ENCODE measurements at regions not wholly inside any gene's neighbourhood (a gene's known extent, or its start where the extent isn't known, plus 50 kb on each side); places are given as distances from the start of the nearest gene placed in this dataset.

DNA sequence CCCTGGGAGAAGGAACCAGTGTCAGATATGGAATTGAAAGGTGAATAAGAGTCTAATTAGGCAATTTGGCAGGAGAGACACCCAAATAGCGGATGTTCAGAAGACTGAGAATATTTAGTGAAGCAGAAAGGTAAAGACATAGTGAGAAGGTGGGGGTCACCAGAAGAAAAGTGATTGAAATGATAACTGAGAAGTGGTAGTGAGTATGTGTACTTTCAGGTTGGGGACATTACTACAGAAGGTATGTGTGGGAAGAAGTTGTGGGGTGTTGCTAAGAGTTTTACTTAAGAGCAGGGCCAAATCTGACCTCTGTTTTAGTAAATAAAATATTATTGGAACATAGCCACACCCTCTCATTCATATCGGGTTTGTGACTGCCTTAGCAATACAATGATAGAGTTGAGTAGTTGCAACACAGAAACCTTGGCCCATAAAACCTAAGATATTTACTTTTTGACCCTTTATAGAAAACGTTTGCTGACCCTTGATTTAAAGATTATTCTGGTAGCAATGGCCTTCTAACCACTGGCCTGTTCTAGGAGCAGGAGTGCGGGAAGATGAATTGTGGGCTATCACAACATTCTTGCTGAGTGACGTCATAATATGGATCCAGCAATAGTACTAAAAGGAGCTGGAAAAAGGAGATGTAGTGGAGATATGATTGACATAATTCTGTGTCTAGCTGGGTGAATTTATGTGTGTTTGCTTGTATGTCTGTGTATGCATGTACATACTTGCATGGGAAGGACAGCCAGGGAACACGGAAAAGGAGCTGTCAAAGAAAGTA, 115.3 kb downstream of the HS3ST1 start:
- Histone ChIP-seq H3K9me3 (no peaks in the 10 kb centered on the region), H3K4me1 (no peaks in the 10 kb centered on the region), H3K4me3 (no peak overlapping the region), H3K27ac (no peak overlapping the region), H3K4me2 (no peak overlapping the region)
- no peak for FAIRE-seq
- ChIA-PET CTCF (no interaction called here), POLR2A (no interaction called here)
- 17% methylated on average over 6 of the region's 6 CpGs for WGBS (ENCODE audit: missing lambda C conversion rate)
- TF ChIP-seq PHF8 (IDR thresholded peaks at IDR 0.05; ENCODE audit: borderline replicate concordance, low read depth) (no peak), ZSCAN20 (CRISPR knock-in tag; IDR thresholded peaks at IDR 0.05) (no peak), EP300 (IDR thresholded peaks at IDR 0.05) (no peak), ZNF302 (CRISPR knock-in tag; IDR thresholded peaks at IDR 0.05) (no peak), RARB (CRISPR knock-in tag; IDR thresholded peaks at IDR 0.05) (no peak), CBX8 (IDR thresholded peaks at IDR 0.05) (no peak), SMC3 (IDR thresholded peaks at IDR 0.05) (no peak), NPAS2 (CRISPR knock-in tag; IDR thresholded peaks at IDR 0.05; ENCODE audit: borderline replicate concordance) (no peak), KDM5A (IDR thresholded peaks at IDR 0.05) (no peak), FOSL2 (IDR thresholded peaks at IDR 0.05) (no peak), FOSL2 (CRISPR knock-in tag; IDR thresholded peaks at IDR 0.05) (no peak), TFCP2L1 (CRISPR knock-in tag; IDR thresholded peaks at IDR 0.05) (no peak), JUN (IDR thresholded peaks at IDR 0.05) (no peak), HEYL (CRISPR knock-in tag; IDR thresholded peaks at IDR 0.05) (no peak)
- TF ChIP-seq, protein P1, sequence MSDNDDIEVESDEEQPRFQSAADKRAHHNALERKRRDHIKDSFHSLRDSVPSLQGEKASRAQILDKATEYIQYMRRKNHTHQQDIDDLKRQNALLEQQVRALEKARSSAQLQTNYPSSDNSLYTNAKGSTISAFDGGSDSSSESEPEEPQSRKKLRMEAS (IDR thresholded peaks at IDR 0.05), result no peak
- TF ChIP-seq, protein P2, sequence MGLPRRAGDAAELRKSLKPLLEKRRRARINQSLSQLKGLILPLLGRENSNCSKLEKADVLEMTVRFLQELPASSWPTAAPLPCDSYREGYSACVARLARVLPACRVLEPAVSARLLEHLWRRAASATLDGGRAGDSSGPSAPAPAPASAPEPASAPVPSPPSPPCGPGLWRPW (IDR thresholded peaks at IDR 0.05), result no peak
- no peak for ATAC-seq
- DNase-seq (ENCODE audit: low read depth in 1 of 2, low spot score in 1 of 2), result no peak

DNA sequence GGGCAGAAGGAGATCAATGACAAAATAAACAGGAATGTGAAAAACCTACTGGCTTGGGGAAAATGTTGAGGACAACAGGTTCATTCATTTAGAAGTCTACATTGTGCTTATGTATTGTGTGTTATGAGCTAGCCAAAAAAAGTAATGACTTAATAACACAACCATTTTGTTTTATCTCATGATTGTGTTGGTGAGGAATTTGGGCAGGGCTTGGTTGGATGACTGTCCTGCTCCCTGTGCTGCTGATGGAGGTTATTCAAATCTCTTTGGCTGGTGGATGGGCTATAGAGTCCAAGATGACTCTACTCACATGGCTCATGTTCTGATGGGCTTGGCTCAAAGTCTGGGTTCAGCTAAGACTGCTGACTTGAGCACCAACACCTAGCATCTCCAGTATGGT, 116.3 kb downstream of the HS3ST1 start:
- H3K4me3 ChIP-seq, result no peak overlapping the region
- no peak overlapping the region for H3K4me2 ChIP-seq
- DNase-seq (ENCODE audit: low read depth in 1 of 2, low spot score in 1 of 2), result no peak
- TF ChIP-seq CHD4 (IDR thresholded peaks at IDR 0.05; ENCODE audit: borderline replicate concordance) (no peak), ZNF302 (CRISPR knock-in tag; IDR thresholded peaks at IDR 0.05) (no peak), RFX5 (IDR thresholded peaks at IDR 0.05) (no peak), FOSL2 (IDR thresholded peaks at IDR 0.05) (no peak), FOSL2 (CRISPR knock-in tag; IDR thresholded peaks at IDR 0.05) (no peak), GATA3 (IDR thresholded peaks at IDR 0.05; ENCODE audit: borderline replicate concordance) (no peak)
- CTCF ChIA-PET, result no interaction called here
- POLR2A ChIA-PET, result no interaction called here
- H3K4me1 ChIP-seq, result no peaks in the 10 kb centered on the region
- no peak for ATAC-seq
- H3K27ac ChIP-seq, result no peak overlapping the region
- no peak for FAIRE-seq
- H3K9me3 ChIP-seq, result no peaks in the 10 kb centered on the region

DNA sequence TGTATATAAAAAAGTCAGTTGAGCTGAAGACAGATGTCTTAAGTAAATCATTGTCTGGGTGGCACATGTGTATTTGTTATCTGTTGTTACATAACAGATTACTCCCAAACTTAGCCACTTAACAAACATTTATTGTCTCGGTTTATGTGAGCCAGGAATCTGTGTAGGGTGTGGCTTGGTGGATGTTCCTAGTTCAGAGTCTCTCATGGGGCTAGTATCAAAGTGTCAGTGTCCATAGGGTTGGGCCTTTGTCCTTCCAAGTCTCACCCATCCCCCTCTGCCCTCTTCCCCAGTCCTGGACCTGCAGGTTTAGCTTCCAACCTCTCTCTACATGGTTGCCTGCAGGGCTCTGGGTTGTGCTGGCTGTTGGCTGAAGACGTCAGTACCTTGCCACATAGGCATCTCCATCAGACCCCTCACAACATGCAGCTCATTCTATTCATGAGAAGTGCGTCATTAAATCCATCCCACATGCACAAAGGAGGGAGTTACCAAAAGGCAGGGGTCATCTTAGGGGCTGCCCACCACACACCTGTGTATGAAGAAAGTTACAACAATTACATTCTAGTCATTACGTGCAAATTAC, 127.5 kb downstream of the HS3ST1 start:
- Histone ChIP-seq H3K9me3 (no peaks in the 10 kb centered on the region), H3K4me2 (no peak overlapping the region), H3K4me1 (no peaks in the 10 kb centered on the region), H3K27ac (no peak overlapping the region), H3K4me3 (no peak overlapping the region)
- DNase-seq (ENCODE audit: low read depth in 1 of 2, low spot score in 1 of 2) (peak in 1 of 2 experiments; percentile 1), FAIRE-seq (no peak), ATAC-seq (no peak)
- TF ChIP-seq MYC (IDR thresholded peaks at IDR 0.05; ENCODE audit: borderline replicate concordance, low read length), result no peak
- no peak for TF ChIP-seq RNF2 (IDR thresholded peaks at IDR 0.05; ENCODE audit: borderline replicate concordance, low read depth)
- TF ChIP-seq, protein P3, sequence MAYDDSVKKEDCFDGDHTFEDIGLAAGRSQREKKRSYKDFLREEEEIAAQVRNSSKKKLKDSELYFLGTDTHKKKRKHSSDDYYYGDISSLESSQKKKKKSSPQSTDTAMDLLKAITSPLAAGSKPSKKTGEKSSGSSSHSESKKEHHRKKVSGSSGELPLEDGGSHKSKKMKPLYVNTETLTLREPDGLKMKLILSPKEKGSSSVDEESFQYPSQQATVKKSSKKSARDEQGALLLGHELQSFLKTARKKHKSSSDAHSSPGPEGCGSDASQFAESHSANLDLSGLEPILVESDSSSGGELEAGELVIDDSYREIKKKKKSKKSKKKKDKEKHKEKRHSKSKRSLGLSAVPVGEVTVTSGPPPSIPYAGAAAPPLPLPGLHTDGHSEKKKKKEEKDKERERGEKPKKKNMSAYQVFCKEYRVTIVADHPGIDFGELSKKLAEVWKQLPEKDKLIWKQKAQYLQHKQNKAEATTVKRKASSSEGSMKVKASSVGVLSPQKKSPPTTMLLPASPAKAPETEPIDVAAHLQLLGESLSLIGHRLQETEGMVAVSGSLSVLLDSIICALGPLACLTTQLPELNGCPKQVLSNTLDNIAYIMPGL (CRISPR knock-in tag; IDR thresholded peaks at IDR 0.05; ENCODE audit: borderline replicate concordance), result no peak
- no peak for TF ChIP-seq KDM5A (IDR thresholded peaks at IDR 0.05)
- no peak for TF ChIP-seq MAZ (IDR thresholded peaks at IDR 0.05; ENCODE audit: borderline replicate concordance, low read depth, low read length)
- TF ChIP-seq PHF8 (IDR thresholded peaks at IDR 0.05; ENCODE audit: borderline replicate concordance, low read depth), result no peak
- TF ChIP-seq EHMT2 (IDR thresholded peaks at IDR 0.05; ENCODE audit: low read depth), result no peak
- no peak for TF ChIP-seq BHLHE40 (IDR thresholded peaks at IDR 0.05; ENCODE audit: low read depth, low read length)
- TF ChIP-seq RCOR1 (IDR thresholded peaks at IDR 0.05; ENCODE audit: low read depth, low read length), result no peak
- TF ChIP-seq SREBF2 (IDR thresholded peaks at IDR 0.05), result no peak
- TF ChIP-seq, protein P4, sequence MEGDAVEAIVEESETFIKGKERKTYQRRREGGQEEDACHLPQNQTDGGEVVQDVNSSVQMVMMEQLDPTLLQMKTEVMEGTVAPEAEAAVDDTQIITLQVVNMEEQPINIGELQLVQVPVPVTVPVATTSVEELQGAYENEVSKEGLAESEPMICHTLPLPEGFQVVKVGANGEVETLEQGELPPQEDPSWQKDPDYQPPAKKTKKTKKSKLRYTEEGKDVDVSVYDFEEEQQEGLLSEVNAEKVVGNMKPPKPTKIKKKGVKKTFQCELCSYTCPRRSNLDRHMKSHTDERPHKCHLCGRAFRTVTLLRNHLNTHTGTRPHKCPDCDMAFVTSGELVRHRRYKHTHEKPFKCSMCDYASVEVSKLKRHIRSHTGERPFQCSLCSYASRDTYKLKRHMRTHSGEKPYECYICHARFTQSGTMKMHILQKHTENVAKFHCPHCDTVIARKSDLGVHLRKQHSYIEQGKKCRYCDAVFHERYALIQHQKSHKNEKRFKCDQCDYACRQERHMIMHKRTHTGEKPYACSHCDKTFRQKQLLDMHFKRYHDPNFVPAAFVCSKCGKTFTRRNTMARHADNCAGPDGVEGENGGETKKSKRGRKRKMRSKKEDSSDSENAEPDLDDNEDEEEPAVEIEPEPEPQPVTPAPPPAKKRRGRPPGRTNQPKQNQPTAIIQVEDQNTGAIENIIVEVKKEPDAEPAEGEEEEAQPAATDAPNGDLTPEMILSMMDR (IDR thresholded peaks at IDR 0.05), result no peak
- TF ChIP-seq ZNF302 (CRISPR knock-in tag; IDR thresholded peaks at IDR 0.05), result no peak
- TF ChIP-seq JUN (IDR thresholded peaks at IDR 0.05), result no peak
- no peak for TF ChIP-seq NPAS2 (CRISPR knock-in tag; IDR thresholded peaks at IDR 0.05; ENCODE audit: borderline replicate concordance)
- no peak for TF ChIP-seq EP300 (IDR thresholded peaks at IDR 0.05)
- ChIA-PET CTCF (no interaction called here), POLR2A (no interaction called here)
- WGBS (ENCODE audit: missing lambda C conversion rate), result 24% methylated on average over 3 of the region's 4 CpGs

Measured in A549 (cell line).